ENCODE measurements at regions not wholly inside any gene's neighbourhood (a gene's known extent, or its start where the extent isn't known, plus 50 kb on each side); places are given as distances from the start of the nearest gene placed in this dataset.

GRCh38 chr3:41141433-41142167 is 57.7 kb upstream of the CTNNB1 start:
- H3K27ac ChIP-seq (ENCODE audit: low read depth, low read length), result no peak overlapping the region
- H3K4me1 Mint-ChIP-seq (ENCODE audit: low read depth, unreplicated experiment), result peaks cover 28% of the 10 kb centered on the region
- peaks cover 2% of the 10 kb centered on the region for H3K27me3 ChIP-seq (ENCODE audit: insufficient read depth, low read length)
- no peak overlapping the region for H3K4me3 ChIP-seq (ENCODE audit: insufficient read depth, low read depth, low read length)
- no peak for TF ChIP-seq EZH2 (IDR thresholded peaks at IDR 0.05; ENCODE audit: insufficient read depth, low read length)
- H4K20me1 ChIP-seq (ENCODE audit: insufficient read depth, low read length), result no peaks in the 10 kb centered on the region
- peaks cover 9% of the 10 kb centered on the region for H3K9me3 Mint-ChIP-seq (ENCODE audit: unreplicated experiment)
- no peak overlapping the region for H3K4me3 Mint-ChIP-seq (ENCODE audit: unreplicated experiment)
- H3K27me3 Mint-ChIP-seq (ENCODE audit: low read depth, unreplicated experiment), result peaks cover 10% of the 10 kb centered on the region
- peaks cover 7% of the 10 kb centered on the region for H3K4me1 ChIP-seq (ENCODE audit: insufficient read depth, low read length)
- no peak overlapping the region for H2AFZ ChIP-seq (ENCODE audit: low read depth, low read length)
- no peaks in the 10 kb centered on the region for H3K79me2 ChIP-seq (ENCODE audit: insufficient read depth, low read length)
- no peaks in the 10 kb centered on the region for H3K36me3 ChIP-seq (ENCODE audit: insufficient read depth, low read length)
- H3K9me3 ChIP-seq (ENCODE audit: insufficient read depth, low read depth, low read length), result no peaks in the 10 kb centered on the region
- FAIRE-seq, result no peak
- no peak overlapping the region for H3K4me2 ChIP-seq (ENCODE audit: low read length)
- no peak for DNase-seq (ENCODE audit: low read depth)
- H3K9ac ChIP-seq (ENCODE audit: low read length), result no peak overlapping the region
- H3K27ac Mint-ChIP-seq (ENCODE audit: unreplicated experiment), result no peak overlapping the region
- no peaks in the 10 kb centered on the region for H3K36me3 Mint-ChIP-seq (ENCODE audit: low read depth, unreplicated experiment)

- H3K4me3 Mint-ChIP-seq (ENCODE audit: unreplicated experiment), result no peak overlapping the region
- peaks cover 2% of the 10 kb centered on the region for H3K9me3 ChIP-seq (ENCODE audit: insufficient read depth, low read depth, low read length)
- H3K4me3 ChIP-seq (ENCODE audit: insufficient read depth, low read depth, low read length), result no peak overlapping the region
- TF ChIP-seq EZH2 (IDR thresholded peaks at IDR 0.05; ENCODE audit: insufficient read depth, low read length), result no peak
- H2AFZ ChIP-seq (ENCODE audit: low read depth, low read length), result no peak overlapping the region
- peaks cover 17% of the 10 kb centered on the region for H3K4me1 Mint-ChIP-seq (ENCODE audit: low read depth, unreplicated experiment)
- H3K27me3 Mint-ChIP-seq (ENCODE audit: low read depth, unreplicated experiment), result peaks cover 12% of the 10 kb centered on the region
- H3K9me3 Mint-ChIP-seq (ENCODE audit: unreplicated experiment), result peaks cover 8% of the 10 kb centered on the region
- no peak overlapping the region for H3K4me2 ChIP-seq (ENCODE audit: low read length)
- no peaks in the 10 kb centered on the region for H3K79me2 ChIP-seq (ENCODE audit: insufficient read depth, low read length)
- no peak overlapping the region for H3K9ac ChIP-seq (ENCODE audit: low read length)
- no peaks in the 10 kb centered on the region for H3K36me3 Mint-ChIP-seq (ENCODE audit: low read depth, unreplicated experiment)
- H3K4me1 ChIP-seq (ENCODE audit: insufficient read depth, low read length), result no peaks in the 10 kb centered on the region
- H3K27ac ChIP-seq (ENCODE audit: low read depth, low read length), result no peak overlapping the region
- FAIRE-seq, result no peak
- H3K36me3 ChIP-seq (ENCODE audit: insufficient read depth, low read length), result no peaks in the 10 kb centered on the region
- H3K27me3 ChIP-seq (ENCODE audit: insufficient read depth, low read length), result peaks cover 2% of the 10 kb centered on the region
- DNase-seq (ENCODE audit: low read depth), result no peak
- H3K27ac Mint-ChIP-seq (ENCODE audit: unreplicated experiment), result no peak overlapping the region
- H4K20me1 ChIP-seq (ENCODE audit: insufficient read depth, low read length), result no peaks in the 10 kb centered on the region
Observed at GRCh38 chr3:41143421-41144031, 55.8 kb upstream of the CTNNB1 start.

- Histone ChIP-seq H3K4me1 (ENCODE audit: insufficient read depth, low read length) (no peaks in the 10 kb centered on the region), H3K4me2 (ENCODE audit: low read length) (no peak overlapping the region), H3K36me3 (ENCODE audit: insufficient read depth, low read length) (no peaks in the 10 kb centered on the region), H3K27ac (ENCODE audit: low read depth, low read length) (no peak overlapping the region), H3K9me3 (ENCODE audit: insufficient read depth, low read depth, low read length) (peaks cover 2% of the 10 kb centered on the region), H4K20me1 (ENCODE audit: insufficient read depth, low read length) (no peaks in the 10 kb centered on the region), H3K9ac (ENCODE audit: low read length) (no peak overlapping the region), H3K79me2 (ENCODE audit: insufficient read depth, low read length) (no peaks in the 10 kb centered on the region), H2AFZ (ENCODE audit: low read depth, low read length) (no peak overlapping the region), H3K4me3 (ENCODE audit: insufficient read depth, low read depth, low read length) (no peak overlapping the region), H3K27me3 (ENCODE audit: insufficient read depth, low read length) (peaks cover 2% of the 10 kb centered on the region)
- Mint-ChIP-seq H3K27me3 (ENCODE audit: low read depth, unreplicated experiment) (peaks cover 12% of the 10 kb centered on the region), H3K36me3 (ENCODE audit: low read depth, unreplicated experiment) (no peaks in the 10 kb centered on the region), H3K4me3 (ENCODE audit: unreplicated experiment) (no peak overlapping the region), H3K27ac (ENCODE audit: unreplicated experiment) (no peak overlapping the region), H3K4me1 (ENCODE audit: low read depth, unreplicated experiment) (peaks cover 11% of the 10 kb centered on the region), H3K9me3 (ENCODE audit: unreplicated experiment) (peaks cover 8% of the 10 kb centered on the region)
- no peak for FAIRE-seq
- no peak for DNase-seq (ENCODE audit: low read depth)
- no peak for TF ChIP-seq EZH2 (IDR thresholded peaks at IDR 0.05; ENCODE audit: insufficient read depth, low read length)
- no peak for TF ChIP-seq CTCF (IDR thresholded peaks at IDR 0.05; ENCODE audit: insufficient read depth, low read depth, low read length)
Observed at GRCh38 chr3:41144631-41145030, 54.7 kb upstream of the CTNNB1 start.
